ENCODE measurements at regions not wholly inside any gene's neighbourhood (a gene's known extent, or its start where the extent isn't known, plus 50 kb on each side); places are given as distances from the start of the nearest gene placed in this dataset.
"Not testable (repeated sequence)": the region's sequence is repeated elsewhere in the genome, so short reads cannot be mapped to it uniquely, and the experiment has no call there.

- no peak overlapping the region for H3K4me3 ChIP-seq (ENCODE audit: low read depth, low read length)
- DNase-seq (ENCODE audit: low read depth): no peak
- TF ChIP-seq, protein P1, sequence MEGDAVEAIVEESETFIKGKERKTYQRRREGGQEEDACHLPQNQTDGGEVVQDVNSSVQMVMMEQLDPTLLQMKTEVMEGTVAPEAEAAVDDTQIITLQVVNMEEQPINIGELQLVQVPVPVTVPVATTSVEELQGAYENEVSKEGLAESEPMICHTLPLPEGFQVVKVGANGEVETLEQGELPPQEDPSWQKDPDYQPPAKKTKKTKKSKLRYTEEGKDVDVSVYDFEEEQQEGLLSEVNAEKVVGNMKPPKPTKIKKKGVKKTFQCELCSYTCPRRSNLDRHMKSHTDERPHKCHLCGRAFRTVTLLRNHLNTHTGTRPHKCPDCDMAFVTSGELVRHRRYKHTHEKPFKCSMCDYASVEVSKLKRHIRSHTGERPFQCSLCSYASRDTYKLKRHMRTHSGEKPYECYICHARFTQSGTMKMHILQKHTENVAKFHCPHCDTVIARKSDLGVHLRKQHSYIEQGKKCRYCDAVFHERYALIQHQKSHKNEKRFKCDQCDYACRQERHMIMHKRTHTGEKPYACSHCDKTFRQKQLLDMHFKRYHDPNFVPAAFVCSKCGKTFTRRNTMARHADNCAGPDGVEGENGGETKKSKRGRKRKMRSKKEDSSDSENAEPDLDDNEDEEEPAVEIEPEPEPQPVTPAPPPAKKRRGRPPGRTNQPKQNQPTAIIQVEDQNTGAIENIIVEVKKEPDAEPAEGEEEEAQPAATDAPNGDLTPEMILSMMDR (IDR thresholded peaks at IDR 0.05; ENCODE audit: insufficient read depth, low read depth, low read length): no peak
Measured at GRCh38 chr12:60568914-60569313, 973.1 kb downstream of the SLC16A7 start.

GRCh38 chr12:60577607-60578006 is 981.8 kb downstream of the SLC16A7 start:
- H3K4me3 ChIP-seq (ENCODE audit: low read depth, low read length): no peak overlapping the region
- DNase-seq (ENCODE audit: low read depth): no peak
- TF ChIP-seq, protein P1 (IDR thresholded peaks at IDR 0.05; ENCODE audit: insufficient read depth, low read depth, low read length): no peak

- not testable (repeated sequence) for H3K4me3 ChIP-seq (ENCODE audit: low read depth, low read length); DNase-seq (ENCODE audit: low read depth)
Measured at GRCh38 chr12:60587664-60588063, 991.8 kb downstream of the SLC16A7 start.

DNA sequence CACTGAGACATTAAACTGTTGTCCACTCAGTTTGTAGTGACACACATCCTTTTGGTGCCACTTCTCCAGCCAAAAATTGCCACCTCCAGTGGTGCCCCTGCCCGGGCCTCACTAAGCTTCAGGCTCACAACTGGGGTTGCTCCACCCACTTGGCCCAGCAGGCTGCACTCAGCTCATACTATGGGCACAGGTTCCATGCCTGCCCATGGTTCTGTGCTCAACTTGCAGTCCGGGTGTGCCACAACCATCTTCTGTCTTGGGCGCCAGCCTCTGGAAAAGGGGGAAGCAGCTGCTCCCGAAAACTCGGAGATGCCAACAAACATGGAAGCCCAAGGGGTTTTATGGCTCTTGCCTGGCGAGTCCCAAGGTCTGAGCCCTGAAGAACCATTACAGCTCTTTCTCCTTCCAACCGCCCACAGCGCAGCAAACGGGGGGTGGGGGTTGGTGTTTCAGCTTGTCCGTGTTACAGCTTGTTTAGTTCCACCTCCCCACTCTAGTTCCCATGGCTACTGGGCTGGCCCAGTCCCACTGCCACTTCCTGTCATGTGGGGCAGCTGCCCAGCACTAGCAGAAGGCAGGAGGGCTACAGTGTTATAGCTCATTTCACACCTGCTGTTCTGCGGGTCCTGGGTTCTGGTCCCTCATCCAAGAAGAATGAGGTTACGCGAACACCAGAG is 998.3 kb downstream of the SLC16A7 start:
- no peak for DNase-seq (ENCODE audit: low read depth)
- TF ChIP-seq, protein P1 (IDR thresholded peaks at IDR 0.05; ENCODE audit: insufficient read depth, low read depth, low read length): no peak
- no peak overlapping the region for H3K4me3 ChIP-seq (ENCODE audit: low read depth, low read length)

- no peak for DNase-seq (ENCODE audit: low read depth)
- TF ChIP-seq, protein P1 (IDR thresholded peaks at IDR 0.05; ENCODE audit: insufficient read depth, low read depth, low read length): no peak
- no peak overlapping the region for H3K4me3 ChIP-seq (ENCODE audit: low read depth, low read length)
Measured at GRCh38 chr12:60602601-60603000, 1006.8 kb downstream of the SLC16A7 start.

GRCh38 chr12:60603475-60603874 is 1007.6 kb downstream of the SLC16A7 start:
- DNase-seq (ENCODE audit: low read depth); H3K4me3 ChIP-seq (ENCODE audit: low read depth, low read length): not testable (repeated sequence)

DNA sequence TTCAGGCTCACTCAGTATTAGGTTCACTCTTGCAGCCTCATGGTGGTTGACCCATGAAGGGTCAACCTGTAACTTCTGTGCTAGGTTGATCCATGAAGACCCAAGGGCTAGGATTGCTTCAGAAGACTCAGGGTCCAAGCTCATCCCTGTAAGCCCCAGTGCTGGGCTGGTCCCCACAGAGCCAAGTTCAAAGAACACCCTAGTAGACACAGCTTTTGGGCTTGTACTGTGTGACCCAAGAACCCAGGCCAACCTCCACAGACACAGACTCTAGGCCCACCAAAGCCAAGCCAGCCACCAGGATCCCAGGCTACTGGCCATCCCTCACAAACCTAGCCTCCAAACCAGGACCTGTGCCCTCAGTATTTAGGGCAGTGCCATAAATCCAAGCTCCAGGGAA is 1020.6 kb downstream of the SLC16A7 start:
- DNase-seq (ENCODE audit: low read depth): no peak
- TF ChIP-seq, protein P1 (IDR thresholded peaks at IDR 0.05; ENCODE audit: insufficient read depth, low read depth, low read length): no peak
- H3K4me3 ChIP-seq (ENCODE audit: low read depth, low read length): no peak overlapping the region

DNA sequence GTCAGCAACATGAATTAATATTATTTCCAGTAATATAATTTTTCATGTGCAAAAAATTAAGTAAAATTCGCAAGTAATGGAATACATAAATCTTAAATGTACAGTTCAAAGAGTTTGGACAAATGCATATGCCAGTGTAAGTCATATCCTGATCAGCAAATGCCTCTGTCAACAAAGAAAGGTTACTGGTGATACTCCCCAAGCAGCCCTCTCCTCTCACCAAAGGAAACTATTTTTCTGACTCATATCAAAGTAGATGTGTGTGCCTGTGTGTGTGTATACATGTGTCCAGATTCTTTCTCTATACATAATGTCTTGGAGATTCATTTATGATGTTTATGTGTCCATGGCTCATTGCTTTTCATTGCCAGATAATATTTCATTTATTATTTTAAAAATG is 1035.0 kb downstream of the SLC16A7 start:
- TF ChIP-seq, protein P1 (IDR thresholded peaks at IDR 0.05; ENCODE audit: insufficient read depth, low read depth, low read length): no peak
- H3K4me3 ChIP-seq (ENCODE audit: low read depth, low read length): no peak overlapping the region
- DNase-seq (ENCODE audit: low read depth): no peak
